Stimulated activated effector memory CD8-positive, alpha-beta T cell treated with anti-CD3 and anti-CD28 coated beads, Interleukin-12 subunit alpha, Interleukin-12 subunit beta, amount 100 ng/mL, for 72 hours (primary cell): ENCODE measurements at regions not wholly inside any gene's neighbourhood (a gene's known extent, or its start where the extent isn't known, plus 50 kb on each side); places are given as distances from the start of the nearest gene placed in this dataset.

ENCODE experiments used
- ATAC-seq: fragments of 150-1000 bp; cut with Tn5 transposase; 2 replicates; pipeline ENCODE4 v1.10.0; 2021
- DNase-seq, 2 donors: peaks; one replicate each; pipeline ENCODE4 v3.0.0; 2021 to 2022; ENCODE audit warnings: low spot score in 2 of 2
- H3K27ac Mint-ChIP-seq: one replicate; pipeline ENCODE4 v1.8.0; 2022; ENCODE audit warnings: mild to moderate bottlenecking, mixed read lengths
- H3K36me3 Mint-ChIP-seq: one replicate; pipeline ENCODE4 v1.8.0; 2022; ENCODE audit warnings: mild to moderate bottlenecking, mixed read lengths
- H3K4me1 Mint-ChIP-seq: one replicate; pipeline ENCODE4 v1.8.0; 2022; ENCODE audit warnings: mixed read lengths
- H3K4me3 Mint-ChIP-seq: one replicate; pipeline ENCODE4 v1.8.0; 2022; ENCODE audit warnings: mild to moderate bottlenecking, mixed read lengths
- H3K9me3 Mint-ChIP-seq: one replicate; pipeline ENCODE4 v1.8.0; 2022; ENCODE audit warnings: mixed read lengths

DNA sequence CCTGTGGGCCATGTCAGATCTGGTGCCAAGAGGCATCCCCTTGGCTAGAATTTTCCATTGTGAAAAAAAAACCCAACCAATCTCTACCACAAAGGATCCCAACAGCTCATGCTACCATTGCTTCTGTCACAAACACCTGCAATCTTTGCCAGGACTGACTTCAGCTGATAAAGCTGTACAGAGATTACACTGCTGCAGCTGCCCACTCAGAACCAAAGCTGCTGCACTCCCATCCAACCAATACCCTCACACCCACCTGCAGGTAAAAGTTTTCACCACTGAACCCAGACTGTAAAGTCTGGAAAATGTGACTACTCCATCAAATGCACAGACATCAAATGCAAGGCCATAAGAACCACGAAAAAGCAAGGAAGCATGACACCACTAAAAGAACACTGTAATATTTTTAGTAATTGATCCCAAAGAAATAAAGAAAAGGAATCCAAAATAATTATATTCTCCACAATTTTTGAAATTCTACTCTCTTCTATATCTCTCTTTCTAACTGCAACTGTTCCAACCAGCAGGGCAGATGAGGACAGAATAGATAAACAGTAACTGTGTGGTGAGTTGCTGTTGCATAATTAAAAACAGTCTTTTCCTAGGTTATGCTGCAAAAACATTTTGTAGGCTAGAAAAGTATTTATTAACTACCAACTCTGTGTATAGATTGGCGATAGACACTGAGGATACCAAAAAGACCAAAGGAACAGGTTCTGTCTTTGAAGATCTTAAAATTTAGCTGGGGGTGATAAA is 128.0 kb upstream of the MCHR2 start:
- DNase-seq: no peak
- no peak overlapping the region for H3K27ac Mint-ChIP-seq
- no peak for ATAC-seq
- no peaks in the 10 kb centered on the region for H3K9me3 Mint-ChIP-seq
- no peaks in the 10 kb centered on the region for H3K4me1 Mint-ChIP-seq
- H3K4me3 Mint-ChIP-seq: no peak overlapping the region
- H3K36me3 Mint-ChIP-seq: no peaks in the 10 kb centered on the region

DNA sequence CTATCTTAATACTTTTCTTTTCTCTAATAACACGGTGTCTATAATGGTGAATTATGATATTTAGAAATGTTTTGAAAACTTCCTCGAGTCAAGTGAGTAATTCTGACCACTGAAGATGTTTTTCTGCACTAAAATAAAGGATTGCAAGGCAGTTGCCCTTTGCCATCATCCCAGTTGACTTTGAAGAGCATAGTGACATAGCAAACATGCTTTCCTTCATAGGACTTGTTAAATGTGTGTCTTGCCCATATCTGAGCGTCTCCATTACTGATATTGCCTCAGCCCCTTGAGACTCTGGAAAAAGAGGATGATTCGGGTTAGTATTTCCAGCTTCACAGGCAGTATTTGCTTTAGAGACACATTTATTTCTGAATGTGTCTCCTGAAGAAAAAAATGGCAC is 125.2 kb upstream of the MCHR2 start:
- DNase-seq (no peak), ATAC-seq (no peak)
- no peaks in the 10 kb centered on the region for H3K9me3 Mint-ChIP-seq
- no peaks in the 10 kb centered on the region for H3K36me3 Mint-ChIP-seq
- H3K4me3 Mint-ChIP-seq: no peak overlapping the region
- H3K4me1 Mint-ChIP-seq: no peaks in the 10 kb centered on the region
- no peak overlapping the region for H3K27ac Mint-ChIP-seq

DNA sequence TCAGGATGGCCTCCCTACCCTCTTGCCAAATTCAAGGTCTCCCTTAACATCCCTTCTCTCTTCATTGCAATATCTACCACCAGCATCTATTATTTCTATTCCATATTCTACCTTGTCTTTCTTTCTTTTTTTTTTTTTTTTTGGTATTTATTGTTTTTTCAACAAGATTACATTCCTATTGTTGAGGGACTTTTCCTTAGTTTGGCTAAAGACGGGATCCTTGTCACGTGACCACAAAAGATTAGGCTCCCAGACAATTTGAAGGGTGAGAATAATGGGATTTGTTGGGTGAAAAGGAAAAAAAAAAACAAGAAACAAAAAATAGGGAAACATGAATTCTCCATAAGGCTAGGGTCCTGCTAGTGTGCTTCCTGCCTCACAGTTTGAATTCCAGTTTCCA is 124.3 kb upstream of the MCHR2 start:
- no peak for DNase-seq
- H3K9me3 Mint-ChIP-seq: no peaks in the 10 kb centered on the region
- no peaks in the 10 kb centered on the region for H3K4me1 Mint-ChIP-seq
- no peak overlapping the region for H3K4me3 Mint-ChIP-seq
- H3K36me3 Mint-ChIP-seq: no peaks in the 10 kb centered on the region
- no peak overlapping the region for H3K27ac Mint-ChIP-seq
- no peak for ATAC-seq

DNA sequence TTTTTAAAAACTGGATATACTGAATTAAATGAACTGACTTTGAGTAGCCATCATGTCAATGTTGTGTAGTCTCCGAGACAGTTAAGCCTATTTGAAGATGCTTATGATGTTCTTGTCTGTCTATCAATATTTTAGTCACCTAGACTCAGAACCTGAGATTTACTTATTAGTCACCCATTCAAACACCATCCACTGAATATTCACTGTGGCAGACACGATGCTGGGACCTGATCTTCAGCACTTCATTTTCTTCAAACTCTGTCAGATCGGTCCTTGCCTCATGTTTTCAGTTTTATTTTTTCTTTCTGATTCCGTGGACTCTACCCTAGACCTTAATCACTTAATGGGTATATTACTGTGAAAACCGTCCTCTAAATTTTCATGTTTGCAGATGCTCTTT is 123.7 kb upstream of the MCHR2 start:
- Mint-ChIP-seq H3K36me3 (no peaks in the 10 kb centered on the region), H3K9me3 (no peaks in the 10 kb centered on the region), H3K4me1 (no peaks in the 10 kb centered on the region), H3K4me3 (no peak overlapping the region), H3K27ac (no peak overlapping the region)
- DNase-seq (no peak), ATAC-seq (peak; percentile 76)

DNA sequence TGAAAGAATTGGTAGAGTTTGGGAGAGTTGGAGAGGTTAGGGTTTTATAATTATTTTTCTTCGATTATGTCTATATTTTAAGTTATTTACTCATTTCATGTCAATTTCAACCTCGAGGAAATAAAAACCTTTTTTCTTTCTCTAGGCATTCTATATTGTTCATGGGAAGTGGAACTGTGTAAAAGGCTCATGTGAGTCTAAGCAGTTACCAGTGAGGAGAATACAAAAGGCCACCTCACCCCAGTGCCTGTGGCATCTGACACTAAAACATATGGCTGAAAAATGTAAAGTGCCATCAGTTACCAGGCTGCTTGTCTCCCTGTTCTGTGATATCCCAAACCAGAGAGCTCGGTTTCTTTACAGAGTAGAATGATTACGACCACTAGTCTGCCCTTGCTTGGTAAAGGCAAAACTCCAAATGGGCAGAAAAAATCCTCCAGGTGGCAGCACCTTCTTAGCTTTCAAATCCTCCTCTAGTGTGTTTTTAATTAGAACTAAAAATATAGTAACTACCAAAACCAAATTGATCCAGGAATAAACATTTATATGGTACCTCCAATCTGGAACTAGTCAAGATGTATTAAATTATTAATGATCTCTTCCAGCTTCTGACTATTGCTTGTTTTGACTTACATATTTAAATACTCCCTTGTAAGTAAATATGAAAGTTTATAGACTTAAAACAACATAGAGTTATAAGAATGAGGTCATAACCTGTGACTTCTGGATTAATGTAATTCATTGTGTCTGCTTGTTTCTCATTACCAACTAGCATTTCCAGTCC is 122.6 kb upstream of the MCHR2 start:
- Mint-ChIP-seq H3K4me3 (no peak overlapping the region), H3K27ac (no peak overlapping the region), H3K4me1 (no peaks in the 10 kb centered on the region), H3K9me3 (no peaks in the 10 kb centered on the region), H3K36me3 (no peaks in the 10 kb centered on the region)
- peak in 1 of 2 donors; percentile 67 for DNase-seq
- peak; percentile 58 for ATAC-seq

DNA sequence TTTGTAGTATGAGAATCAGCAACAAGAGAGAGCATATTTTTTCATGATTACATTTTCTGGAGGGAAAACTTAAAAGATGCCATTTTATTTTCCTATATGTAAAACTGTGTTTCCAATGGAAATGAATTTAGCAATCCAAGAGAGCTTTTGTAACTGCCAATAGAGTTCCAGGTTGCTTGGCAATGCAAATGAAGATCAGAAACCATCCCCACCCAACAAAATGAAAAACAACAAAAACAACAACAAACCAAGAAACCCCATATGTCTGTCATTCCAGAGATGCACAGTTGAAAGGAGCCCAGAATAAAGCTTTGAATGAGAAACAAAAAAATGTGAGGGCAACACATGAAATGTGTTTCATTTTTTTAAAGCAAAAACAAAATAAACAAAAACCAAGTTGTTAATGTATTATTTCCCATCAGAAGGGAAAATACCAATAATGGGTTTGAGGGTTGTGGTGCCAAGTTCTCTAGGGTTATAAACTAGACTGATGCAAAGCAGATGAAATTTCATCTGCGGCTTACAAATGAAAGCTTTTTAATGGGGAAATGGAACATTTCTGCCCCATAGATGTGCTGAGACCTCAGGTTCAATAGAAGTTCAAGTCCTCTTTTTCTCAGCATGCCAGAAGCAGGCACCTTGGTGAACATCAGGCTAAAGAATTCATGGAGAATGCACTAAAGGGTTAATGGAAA is 121.5 kb upstream of the MCHR2 start:
- Mint-ChIP-seq H3K27ac (no peak overlapping the region), H3K4me1 (no peaks in the 10 kb centered on the region), H3K36me3 (no peaks in the 10 kb centered on the region), H3K9me3 (no peaks in the 10 kb centered on the region), H3K4me3 (no peak overlapping the region)
- ATAC-seq: no peak
- DNase-seq: no peak

DNA sequence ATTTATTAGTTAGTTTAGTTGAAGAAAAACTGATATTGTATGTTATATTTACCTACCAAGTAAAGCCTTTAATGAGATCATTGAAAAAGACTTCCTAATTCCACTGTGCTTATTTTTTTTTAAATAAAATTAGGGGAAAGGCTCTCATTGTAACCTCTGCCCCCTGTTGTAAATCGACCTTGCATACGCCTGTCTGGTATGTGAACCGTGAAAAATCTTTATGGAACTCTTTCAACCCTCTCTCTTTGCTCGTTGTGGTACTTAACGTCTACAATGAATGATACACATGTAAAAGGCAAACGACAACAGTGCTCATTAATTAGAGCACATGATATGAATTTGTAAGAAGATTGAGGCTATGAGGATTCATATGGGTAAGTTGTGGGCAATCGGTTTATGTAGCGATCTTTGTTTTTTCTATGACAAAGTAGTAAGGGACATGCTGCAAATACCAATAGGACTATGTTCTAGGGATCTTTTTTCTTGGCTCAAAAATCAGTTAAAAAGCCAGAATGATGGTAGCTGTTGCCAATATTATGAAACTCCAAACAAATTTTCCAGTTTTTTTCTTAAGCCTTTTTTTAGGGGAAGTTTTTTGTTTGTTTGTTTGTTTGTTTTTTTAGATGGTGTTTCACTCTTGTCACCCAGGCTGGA is 119.0 kb upstream of the MCHR2 start:
- H3K36me3 Mint-ChIP-seq: no peaks in the 10 kb centered on the region
- no peaks in the 10 kb centered on the region for H3K4me1 Mint-ChIP-seq
- no peak for DNase-seq
- no peak overlapping the region for H3K27ac Mint-ChIP-seq
- no peak overlapping the region for H3K4me3 Mint-ChIP-seq
- ATAC-seq: no peak
- no peaks in the 10 kb centered on the region for H3K9me3 Mint-ChIP-seq

DNA sequence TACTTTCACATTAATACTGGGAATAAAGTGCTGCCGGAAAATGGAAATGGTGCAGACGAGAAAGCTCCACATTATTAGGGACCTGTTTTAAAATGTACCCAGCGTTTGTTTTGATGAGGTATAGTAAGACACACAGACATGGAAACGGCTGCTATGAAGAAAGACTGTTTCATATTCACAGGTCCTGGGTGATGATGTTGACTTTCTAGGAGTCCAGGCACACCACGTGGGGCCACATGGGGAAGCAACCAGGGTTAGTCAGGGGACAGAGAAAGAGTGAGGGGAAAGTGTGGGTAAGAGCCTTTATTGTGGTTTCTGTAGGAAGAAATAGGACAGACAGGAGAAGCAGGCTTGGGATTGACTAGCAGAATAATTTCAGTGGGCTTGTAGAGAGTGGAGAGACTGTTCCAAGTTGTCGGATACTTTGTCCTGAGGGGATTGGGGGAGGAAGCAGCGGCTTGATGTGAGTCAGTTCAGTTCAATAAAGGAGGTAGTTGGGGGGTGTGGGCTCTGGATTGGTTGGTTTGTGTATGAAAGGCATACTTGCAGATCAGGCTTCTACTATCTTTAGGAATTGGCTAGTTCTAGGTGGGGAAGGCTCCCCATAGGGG is 112.0 kb upstream of the MCHR2 start:
- DNase-seq (no peak), ATAC-seq (no peak)
- Mint-ChIP-seq H3K9me3 (no peaks in the 10 kb centered on the region), H3K27ac (no peak overlapping the region), H3K4me3 (no peak overlapping the region), H3K36me3 (no peaks in the 10 kb centered on the region), H3K4me1 (no peaks in the 10 kb centered on the region)

DNA sequence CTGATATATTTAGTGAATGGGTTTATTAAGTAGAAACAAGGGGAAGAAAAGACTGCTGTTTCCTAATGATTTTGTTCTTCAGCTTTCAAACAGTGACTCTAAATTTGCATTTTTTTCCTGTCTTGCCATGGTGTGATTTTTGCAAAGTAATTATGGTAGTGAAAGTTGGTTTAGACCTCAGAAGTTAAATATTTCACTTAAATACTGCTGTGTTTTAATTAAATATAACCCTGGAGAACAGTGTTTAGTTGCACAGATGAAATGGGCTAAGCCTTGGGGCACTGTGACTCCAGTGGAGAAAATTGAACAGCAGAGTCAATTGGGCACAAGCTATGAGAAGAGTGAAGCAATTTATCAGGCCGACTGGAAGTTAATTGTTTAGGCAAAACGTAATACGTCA is 111.1 kb upstream of the MCHR2 start:
- no peaks in the 10 kb centered on the region for H3K36me3 Mint-ChIP-seq
- no peaks in the 10 kb centered on the region for H3K4me1 Mint-ChIP-seq
- no peak overlapping the region for H3K4me3 Mint-ChIP-seq
- DNase-seq: no peak
- no peak for ATAC-seq
- no peaks in the 10 kb centered on the region for H3K9me3 Mint-ChIP-seq
- no peak overlapping the region for H3K27ac Mint-ChIP-seq

DNA sequence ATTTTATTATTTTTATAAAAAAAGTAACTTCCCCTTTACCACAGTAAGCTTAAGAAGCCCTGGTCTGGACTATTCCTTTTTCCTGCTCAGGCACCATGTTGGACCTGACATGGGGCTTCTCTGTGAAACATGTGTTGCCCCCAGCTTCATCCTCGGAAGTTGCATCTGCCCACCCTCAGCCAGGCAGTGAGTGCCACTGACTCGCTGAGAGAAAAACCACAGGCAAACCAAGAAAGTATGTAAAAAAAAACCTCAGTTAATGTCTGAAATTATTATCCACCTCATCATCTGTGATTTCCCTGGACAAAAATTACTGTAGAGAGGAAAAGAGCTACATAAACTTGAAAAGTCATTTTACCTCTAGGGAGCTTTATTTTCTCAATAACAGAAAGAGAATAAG is 109.9 kb upstream of the MCHR2 start:
- no peak overlapping the region for H3K27ac Mint-ChIP-seq
- H3K4me1 Mint-ChIP-seq: no peaks in the 10 kb centered on the region
- no peak overlapping the region for H3K4me3 Mint-ChIP-seq
- no peaks in the 10 kb centered on the region for H3K36me3 Mint-ChIP-seq
- ATAC-seq: no peak
- no peaks in the 10 kb centered on the region for H3K9me3 Mint-ChIP-seq
- DNase-seq: no peak

DNA sequence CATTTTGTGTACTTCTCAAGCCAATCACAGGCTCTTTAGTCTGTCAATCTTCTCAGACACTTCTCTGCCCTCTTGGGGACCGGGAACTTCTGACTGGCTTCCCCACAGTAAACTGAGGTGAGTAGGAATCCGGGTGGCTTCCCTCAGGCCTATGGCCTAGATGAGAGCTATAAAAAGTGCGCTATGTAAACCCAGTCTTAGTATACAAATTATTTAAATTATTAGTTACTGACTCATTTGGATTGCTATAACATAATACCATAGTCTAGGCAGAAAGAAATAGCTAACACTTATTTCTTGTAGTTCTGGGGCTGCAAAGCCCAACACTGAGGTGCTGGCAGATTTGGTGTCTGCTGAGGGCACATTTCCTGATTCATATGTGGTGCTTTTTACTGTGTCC is 109.2 kb upstream of the MCHR2 start:
- no peaks in the 10 kb centered on the region for H3K36me3 Mint-ChIP-seq
- ATAC-seq: no peak
- H3K27ac Mint-ChIP-seq: no peak overlapping the region

DNA sequence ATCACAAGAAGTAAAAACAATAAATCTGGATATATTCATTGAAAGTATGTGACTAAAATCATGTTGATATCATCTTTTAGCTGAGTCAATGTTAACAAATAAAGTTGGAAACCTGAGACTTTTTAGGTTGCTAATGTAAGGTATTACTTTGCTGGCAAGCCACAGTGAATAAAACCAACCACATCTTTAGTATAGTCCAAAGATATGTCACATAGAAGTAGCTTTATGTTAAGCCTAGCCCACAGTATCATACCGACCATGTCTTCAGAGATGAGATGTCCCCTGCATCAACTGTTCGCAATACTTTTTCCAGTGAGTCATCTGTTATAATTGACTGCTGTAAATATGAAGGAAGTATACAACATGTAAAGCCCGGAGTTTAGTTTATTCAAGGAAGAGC is 107.6 kb upstream of the MCHR2 start:
- no peak overlapping the region for H3K4me3 Mint-ChIP-seq
- H3K27ac Mint-ChIP-seq: no peak overlapping the region
- DNase-seq (no peak), ATAC-seq (peak; percentile 55)
- H3K4me1 Mint-ChIP-seq: no peaks in the 10 kb centered on the region
- no peaks in the 10 kb centered on the region for H3K9me3 Mint-ChIP-seq
- H3K36me3 Mint-ChIP-seq: no peaks in the 10 kb centered on the region

More for the DNA sequence above, 109.2 kb upstream of the MCHR2 start:
- H3K4me3 Mint-ChIP-seq: no peak overlapping the region
- no peaks in the 10 kb centered on the region for H3K4me1 Mint-ChIP-seq
- H3K9me3 Mint-ChIP-seq: no peaks in the 10 kb centered on the region
- no peak for DNase-seq

DNA sequence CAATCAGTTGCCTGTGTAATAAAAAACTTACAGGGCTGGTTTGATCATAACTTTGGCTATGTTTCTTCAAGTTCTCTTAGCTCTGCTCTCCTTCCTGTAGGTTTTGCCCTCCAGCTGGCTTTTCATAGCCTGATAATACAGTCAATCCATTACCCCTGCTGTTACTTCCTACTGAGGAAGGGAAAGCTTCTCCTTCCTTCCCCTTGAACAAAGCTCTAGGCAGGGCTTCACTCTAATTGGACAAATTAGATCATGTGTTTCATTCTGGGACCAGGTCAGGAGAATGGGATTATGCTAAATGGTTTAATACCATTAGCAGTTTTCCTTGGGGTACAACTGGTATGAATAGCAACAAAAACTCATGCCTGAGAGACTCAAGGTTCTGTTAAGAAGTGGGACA is 106.8 kb upstream of the MCHR2 start:
- Mint-ChIP-seq H3K4me1 (no peaks in the 10 kb centered on the region), H3K9me3 (no peaks in the 10 kb centered on the region), H3K27ac (no peak overlapping the region), H3K36me3 (no peaks in the 10 kb centered on the region), H3K4me3 (no peak overlapping the region)
- no peak for DNase-seq
- ATAC-seq: no peak

DNA sequence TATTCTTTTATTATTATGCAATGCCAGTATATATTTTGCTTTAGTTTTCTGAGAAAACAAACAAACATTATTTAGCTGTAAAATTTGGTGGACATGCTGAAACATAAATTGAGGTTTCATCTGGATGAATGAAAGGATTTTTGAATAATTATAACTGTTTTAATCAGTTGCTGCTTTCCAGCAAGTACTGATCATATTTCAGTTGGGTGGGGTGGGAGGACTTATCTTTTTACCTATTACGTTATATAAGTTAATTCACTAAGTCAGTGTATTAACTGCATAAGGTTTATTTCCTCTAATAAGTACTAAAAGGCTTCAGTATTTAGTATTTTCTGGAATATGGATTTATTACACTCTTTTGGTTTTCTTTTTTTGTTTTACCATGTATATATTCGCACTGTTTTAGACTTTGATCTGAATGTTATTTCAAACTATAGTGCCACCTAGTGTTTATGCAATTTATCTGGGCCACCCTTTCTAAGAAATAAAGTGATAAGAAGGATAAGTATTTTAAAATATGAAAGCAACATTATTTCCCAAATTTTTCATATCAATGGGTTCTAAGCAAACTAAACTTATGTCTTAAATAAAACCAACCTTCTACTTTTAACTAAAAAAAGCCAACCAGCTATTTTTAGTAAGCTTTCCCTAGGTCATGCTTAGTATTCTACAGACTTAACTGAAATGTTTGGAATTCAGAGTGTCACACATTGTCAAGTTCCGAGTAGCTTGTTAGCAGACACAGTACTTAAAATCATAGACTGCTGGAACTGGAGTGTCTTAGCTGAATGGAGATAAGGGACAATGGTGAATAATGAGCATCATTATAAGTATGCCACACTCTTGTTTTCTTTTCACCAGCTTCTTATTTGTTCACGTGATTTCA is 105.4 kb upstream of the MCHR2 start:
- Mint-ChIP-seq H3K4me1 (no peaks in the 10 kb centered on the region), H3K4me3 (no peak overlapping the region), H3K36me3 (no peaks in the 10 kb centered on the region), H3K27ac (no peak overlapping the region), H3K9me3 (no peaks in the 10 kb centered on the region)
- no peak for ATAC-seq
- no peak for DNase-seq
